ENCODE measurements at regions not wholly inside any gene's neighbourhood (a gene's known extent, or its start where the extent isn't known, plus 50 kb on each side); places are given as distances from the start of the nearest gene placed in this dataset.

DNA sequence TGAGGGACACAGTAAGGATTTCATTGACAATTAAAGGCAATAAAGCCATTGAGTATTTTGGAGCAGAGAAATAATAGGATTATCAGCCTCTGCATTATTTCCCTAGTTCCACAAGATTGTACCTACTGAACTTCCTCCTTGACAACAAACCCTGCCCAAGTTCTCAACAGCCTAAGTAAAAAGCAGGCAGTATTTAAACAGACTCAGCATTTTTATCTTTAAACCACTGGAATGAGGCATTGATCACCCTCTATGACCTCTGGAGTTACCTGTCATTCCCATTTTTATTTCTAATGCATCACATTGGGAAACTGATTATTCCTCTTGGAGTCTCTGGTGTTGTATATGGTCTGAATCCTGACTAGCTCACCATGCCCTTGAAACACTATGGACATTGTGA lies 570.6 kb upstream of the STXBP6 start:
- DNase-seq (ENCODE audit: low read depth): no peak
- no peak overlapping the region for H3K4me3 ChIP-seq (ENCODE audit: low read depth, low read length)
- TF ChIP-seq, protein P1, sequence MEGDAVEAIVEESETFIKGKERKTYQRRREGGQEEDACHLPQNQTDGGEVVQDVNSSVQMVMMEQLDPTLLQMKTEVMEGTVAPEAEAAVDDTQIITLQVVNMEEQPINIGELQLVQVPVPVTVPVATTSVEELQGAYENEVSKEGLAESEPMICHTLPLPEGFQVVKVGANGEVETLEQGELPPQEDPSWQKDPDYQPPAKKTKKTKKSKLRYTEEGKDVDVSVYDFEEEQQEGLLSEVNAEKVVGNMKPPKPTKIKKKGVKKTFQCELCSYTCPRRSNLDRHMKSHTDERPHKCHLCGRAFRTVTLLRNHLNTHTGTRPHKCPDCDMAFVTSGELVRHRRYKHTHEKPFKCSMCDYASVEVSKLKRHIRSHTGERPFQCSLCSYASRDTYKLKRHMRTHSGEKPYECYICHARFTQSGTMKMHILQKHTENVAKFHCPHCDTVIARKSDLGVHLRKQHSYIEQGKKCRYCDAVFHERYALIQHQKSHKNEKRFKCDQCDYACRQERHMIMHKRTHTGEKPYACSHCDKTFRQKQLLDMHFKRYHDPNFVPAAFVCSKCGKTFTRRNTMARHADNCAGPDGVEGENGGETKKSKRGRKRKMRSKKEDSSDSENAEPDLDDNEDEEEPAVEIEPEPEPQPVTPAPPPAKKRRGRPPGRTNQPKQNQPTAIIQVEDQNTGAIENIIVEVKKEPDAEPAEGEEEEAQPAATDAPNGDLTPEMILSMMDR (IDR thresholded peaks at IDR 0.05; ENCODE audit: control insufficient read depth, extremely low read depth, insufficient read depth): no peak

DNA sequence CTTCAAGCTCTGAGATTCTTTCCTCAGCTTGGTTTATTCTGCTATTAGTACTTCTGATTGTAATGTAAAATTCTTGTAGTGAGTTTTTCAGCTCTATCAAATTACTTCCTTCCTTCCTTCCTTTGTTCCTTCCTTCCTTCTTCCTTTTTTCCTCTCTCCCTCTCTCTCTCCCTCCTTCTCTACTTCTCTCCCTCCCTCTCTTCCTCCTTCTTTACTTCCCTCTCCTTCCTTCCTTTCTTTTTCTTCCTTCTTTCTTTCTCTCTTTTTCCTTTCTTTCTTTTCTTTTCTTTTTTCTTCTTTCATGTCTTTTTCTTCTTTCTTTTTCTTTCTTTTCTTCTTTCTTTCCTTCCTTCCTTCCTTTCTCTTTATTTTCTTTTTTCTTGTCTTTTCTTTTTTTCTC lies 565.2 kb upstream of the STXBP6 start:
- TF ChIP-seq, protein P1 (IDR thresholded peaks at IDR 0.05; ENCODE audit: control insufficient read depth, extremely low read depth, insufficient read depth): no peak
- DNase-seq (ENCODE audit: low read depth): no peak
- no peak overlapping the region for H3K4me3 ChIP-seq (ENCODE audit: low read depth, low read length)

DNA sequence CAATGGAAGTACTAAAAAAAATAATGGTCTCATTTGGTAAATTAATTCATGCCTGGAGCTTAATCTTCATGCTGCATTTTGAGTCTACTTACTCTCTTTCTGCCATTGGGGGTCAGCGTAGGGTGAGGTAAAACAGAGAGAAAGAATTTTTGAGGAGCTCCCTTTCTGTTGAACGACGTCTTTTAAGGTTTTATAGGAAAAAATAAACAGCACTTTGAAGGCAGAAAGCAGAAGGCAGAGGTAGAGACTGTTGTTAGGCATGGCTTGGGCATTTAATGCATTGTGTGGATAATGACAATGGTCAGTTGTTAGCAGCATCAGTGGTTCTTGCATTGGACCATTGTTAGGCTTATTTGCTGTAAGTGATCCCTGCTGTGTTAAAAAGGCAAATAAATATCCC lies 557.2 kb upstream of the STXBP6 start:
- H3K4me3 ChIP-seq (ENCODE audit: low read depth, low read length): no peak overlapping the region
- DNase-seq (ENCODE audit: low read depth): no peak
- TF ChIP-seq, protein P1 (IDR thresholded peaks at IDR 0.05; ENCODE audit: control insufficient read depth, extremely low read depth, insufficient read depth): peak; percentile 48

DNA sequence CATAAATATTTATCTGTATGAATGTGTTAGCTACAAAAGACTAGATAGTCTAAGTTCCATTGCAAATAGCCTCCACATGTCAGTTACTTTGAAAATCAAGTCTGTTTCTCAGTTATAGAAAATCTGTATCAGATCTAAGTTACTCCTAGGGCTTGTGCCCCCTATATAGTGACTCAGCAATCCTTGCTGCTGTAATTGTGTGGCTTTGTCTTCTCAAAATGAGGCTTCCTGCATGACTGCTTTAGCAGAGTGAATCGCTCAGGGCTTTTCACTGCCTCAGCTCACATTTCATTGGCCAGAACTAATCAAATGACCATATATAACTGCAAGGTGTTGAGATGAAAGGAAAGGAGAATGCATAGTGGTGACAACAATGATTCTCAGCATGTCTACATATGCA lies 552.2 kb upstream of the STXBP6 start:
- DNase-seq (ENCODE audit: low read depth): no peak
- no peak overlapping the region for H3K4me3 ChIP-seq (ENCODE audit: low read depth, low read length)
- TF ChIP-seq, protein P1 (IDR thresholded peaks at IDR 0.05; ENCODE audit: control insufficient read depth, extremely low read depth, insufficient read depth): no peak

DNA sequence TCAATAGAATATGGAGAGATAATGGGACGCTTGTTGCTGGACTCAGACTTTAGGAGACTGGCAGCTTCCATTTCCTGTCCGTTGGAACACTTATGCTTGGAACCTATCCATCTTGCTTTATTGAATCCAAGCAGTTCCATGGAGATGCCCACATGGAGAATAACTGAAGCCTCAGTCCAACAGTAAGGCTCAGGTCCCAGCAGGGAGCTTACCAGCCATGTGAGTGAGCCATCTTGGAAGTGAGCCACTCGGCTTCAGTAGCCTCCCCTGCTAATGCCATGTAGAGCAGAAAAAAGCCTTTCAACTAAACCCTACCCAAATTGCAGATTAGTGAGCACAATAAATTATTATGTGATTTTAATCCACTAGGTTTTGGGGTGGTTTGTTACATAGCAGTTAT lies 538.8 kb upstream of the STXBP6 start:
- TF ChIP-seq, protein P1 (IDR thresholded peaks at IDR 0.05; ENCODE audit: control insufficient read depth, extremely low read depth, insufficient read depth): no peak
- H3K4me3 ChIP-seq (ENCODE audit: low read depth, low read length): no peak overlapping the region
- DNase-seq (ENCODE audit: low read depth): no peak

DNA sequence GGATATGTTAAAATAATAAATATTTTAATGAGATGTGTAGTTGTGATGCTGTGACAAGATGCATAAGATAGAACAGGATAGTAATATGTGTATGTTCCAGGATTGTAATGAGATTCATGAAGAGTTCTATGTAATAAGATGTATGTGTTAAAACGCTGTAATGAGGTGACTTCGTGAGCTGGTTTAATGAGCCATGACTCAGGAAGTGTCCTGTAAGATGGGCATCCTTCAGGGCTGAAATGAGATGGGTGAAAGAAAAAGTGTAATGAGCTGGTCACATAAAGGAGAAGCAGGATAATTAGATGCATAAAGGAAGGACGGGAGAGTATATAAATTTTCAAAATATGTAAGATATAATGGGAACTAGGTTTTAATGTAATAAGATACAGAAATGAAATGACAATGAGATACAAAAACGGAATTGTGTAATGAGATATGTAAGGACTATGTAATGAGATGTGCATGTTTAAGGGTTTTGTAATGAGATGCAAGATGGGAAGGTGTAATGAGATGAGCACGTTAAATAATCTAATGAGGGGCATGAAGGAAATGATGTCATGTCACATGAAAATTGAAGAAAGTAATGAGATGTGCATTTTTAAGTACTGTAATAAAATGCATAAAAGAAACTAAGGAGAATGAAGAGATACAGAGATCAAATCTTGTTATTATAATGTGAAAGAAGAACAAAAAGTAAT lies 524.8 kb upstream of the STXBP6 start:
- no peak overlapping the region for H3K4me3 ChIP-seq (ENCODE audit: low read depth, low read length)
- DNase-seq (ENCODE audit: low read depth): no peak
- TF ChIP-seq, protein P1 (IDR thresholded peaks at IDR 0.05; ENCODE audit: control insufficient read depth, extremely low read depth, insufficient read depth): no peak

DNA sequence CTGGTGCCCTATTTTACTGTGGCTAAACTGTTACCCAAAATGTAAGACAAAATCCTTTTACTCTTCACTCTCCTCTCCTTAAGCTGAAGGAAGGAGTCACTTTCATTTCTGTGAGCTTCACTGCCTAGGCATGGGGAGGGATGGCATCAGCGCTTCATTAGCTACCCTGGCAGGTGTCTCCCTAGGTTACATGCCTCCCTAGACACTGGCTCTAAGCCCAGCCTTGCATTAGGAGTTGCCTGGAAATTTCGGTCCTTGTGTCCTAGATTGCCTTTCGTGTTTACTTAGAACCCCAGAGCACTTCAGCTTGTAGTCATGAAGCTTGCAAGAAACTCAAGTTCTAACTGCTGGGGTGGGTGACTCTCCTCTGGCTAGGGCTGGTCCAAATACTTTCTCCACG lies 520.5 kb upstream of the STXBP6 start:
- TF ChIP-seq, protein P1 (IDR thresholded peaks at IDR 0.05; ENCODE audit: control insufficient read depth, extremely low read depth, insufficient read depth): no peak
- no peak for DNase-seq (ENCODE audit: low read depth)
- H3K4me3 ChIP-seq (ENCODE audit: low read depth, low read length): no peak overlapping the region

Measured in LNCaP clone FGC (cell line).